ENCODE measurements at regions not wholly inside any gene's neighbourhood (a gene's known extent, or its start where the extent isn't known, plus 50 kb on each side); places are given as distances from the start of the nearest gene placed in this dataset.

- TF ChIP-seq CTCF (IDR thresholded peaks at IDR 0.05; ENCODE audit: low read depth, low read length): no peak
- TF ChIP-seq POLR2A (IDR thresholded peaks at IDR 0.05; ENCODE audit: extremely low read depth, insufficient read length): no peak
- TF ChIP-seq MYC (IDR thresholded peaks at IDR 0.05; ENCODE audit: low read depth, low read length): no peak
Observed at GRCh38 chr17:74061758-74062157, 141.7 kb upstream of the RPL38 start.
